PC-9 (cell line): ENCODE measurements at regions not wholly inside any gene's neighbourhood (a gene's known extent, or its start where the extent isn't known, plus 50 kb on each side); places are given as distances from the start of the nearest gene placed in this dataset.

Experiments
- EZH2 ChIP-seq: fragments of 200-600 bp; sonication (generic); IDR thresholded peaks from 2 replicates; pipeline ENCODE4 v1.8.0; 2017; ENCODE audit warnings: antibody characterized with exemption, low read depth
- TF ChIP-seq, protein P1 (sequence below): fragments of 200-600 bp; sonication (generic); conservative IDR thresholded peaks from 2 replicates; pipeline ENCODE4 v1.6.1; 2017; ENCODE audit warnings: mixed run types, antibody characterized with exemption, mild to moderate bottlenecking, moderate library complexity

DNA sequence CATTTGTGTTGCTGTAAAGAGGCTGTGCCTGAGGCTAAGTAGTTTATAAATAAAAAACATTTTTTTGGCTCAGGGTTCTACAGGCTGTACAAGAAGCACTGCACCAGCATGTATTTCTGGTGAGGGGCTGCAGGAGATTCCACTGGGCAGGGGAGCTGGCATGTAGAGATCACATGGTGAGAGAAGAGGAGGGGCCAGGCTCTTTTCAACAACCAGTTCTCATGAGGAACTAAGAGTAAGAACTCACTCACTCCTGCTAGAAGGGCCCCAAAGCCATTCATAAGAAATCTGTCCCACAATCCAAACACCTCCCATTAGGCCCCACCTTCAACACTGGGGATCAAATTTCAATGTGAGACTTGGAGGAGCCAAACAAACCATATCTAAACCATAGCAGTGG, 214.9 kb upstream of the LMCD1 start:
- TF ChIP-seq, protein P1, sequence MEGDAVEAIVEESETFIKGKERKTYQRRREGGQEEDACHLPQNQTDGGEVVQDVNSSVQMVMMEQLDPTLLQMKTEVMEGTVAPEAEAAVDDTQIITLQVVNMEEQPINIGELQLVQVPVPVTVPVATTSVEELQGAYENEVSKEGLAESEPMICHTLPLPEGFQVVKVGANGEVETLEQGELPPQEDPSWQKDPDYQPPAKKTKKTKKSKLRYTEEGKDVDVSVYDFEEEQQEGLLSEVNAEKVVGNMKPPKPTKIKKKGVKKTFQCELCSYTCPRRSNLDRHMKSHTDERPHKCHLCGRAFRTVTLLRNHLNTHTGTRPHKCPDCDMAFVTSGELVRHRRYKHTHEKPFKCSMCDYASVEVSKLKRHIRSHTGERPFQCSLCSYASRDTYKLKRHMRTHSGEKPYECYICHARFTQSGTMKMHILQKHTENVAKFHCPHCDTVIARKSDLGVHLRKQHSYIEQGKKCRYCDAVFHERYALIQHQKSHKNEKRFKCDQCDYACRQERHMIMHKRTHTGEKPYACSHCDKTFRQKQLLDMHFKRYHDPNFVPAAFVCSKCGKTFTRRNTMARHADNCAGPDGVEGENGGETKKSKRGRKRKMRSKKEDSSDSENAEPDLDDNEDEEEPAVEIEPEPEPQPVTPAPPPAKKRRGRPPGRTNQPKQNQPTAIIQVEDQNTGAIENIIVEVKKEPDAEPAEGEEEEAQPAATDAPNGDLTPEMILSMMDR, result no peak
- TF ChIP-seq EZH2, result no peak
